HG03575 (cell line): ENCODE measurements at regions not wholly inside any gene's neighbourhood (a gene's known extent, or its start where the extent isn't known, plus 50 kb on each side); places are given as distances from the start of the nearest gene placed in this dataset.
"Not testable (repeated sequence)": the region's sequence is repeated elsewhere in the genome, so short reads cannot be mapped to it uniquely, and the experiment has no call there.

ENCODE experiments used
- ATAC-seq: cut with Tn5 transposase; IDR thresholded peaks from one replicate; pipeline ENCODE4 v1.9.1; 2021; ENCODE audit not compliant: unreplicated experiment, insufficient number of reproducible peaks, low FRiP score; ENCODE audit errors: extremely low read depth

DNA sequence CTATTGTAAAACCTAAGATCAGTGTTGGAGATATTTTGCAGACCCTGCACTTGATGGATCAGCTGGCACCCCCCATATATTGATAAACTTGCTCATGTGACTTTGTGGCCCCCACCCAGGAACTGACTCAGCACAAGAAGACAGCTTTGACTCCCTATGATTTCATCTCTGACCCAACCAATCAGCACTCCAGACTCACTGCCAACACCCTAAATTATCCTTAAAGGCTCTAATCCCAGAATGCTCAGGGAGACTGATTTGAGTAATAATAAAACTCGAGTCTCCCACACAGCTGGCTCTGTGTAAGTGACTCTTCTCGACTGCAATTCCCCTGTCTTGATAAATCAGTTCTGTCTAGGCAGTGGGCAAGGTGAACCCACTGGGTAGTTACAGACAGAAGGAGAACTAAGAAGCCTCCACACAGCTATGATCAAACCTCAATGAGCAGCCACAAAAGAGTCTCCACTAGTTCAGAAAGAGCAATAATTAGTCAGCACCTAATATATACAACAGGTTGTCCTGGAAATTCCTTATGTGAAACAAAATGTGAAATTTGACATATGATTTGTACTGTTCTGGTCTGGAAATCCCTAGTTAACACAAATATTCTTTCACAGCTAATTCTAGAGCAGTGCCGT is 52.2 kb downstream of the ACTL7B start:
- ATAC-seq, result no peak

GRCh38 chr9:108802967-108803366 is 52.8 kb downstream of the ACTL7B start:
- ATAC-seq, result no peak

DNA sequence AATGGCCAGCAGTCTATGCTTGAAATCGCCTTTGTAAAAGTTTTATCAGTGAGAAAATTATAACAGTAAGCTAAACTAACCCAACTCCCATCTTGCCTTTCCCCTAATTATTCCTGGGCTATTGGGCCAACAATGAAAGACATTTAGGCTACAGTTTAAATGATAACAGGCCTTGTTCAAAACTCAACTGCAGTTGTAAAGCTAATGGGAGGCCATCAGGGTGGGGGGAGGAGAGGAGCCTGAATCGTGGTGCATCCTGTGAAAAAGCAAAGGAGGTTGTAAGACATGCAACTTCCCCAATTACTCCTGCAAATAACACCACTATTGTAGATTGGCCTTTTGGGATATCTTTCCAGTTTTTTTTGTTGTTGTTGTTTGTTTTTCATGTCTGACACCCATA is 53.8 kb downstream of the ACTL7B start:
- no peak for ATAC-seq

- ATAC-seq, result no peak
Observed at GRCh38 chr9:108800632-108801099, 55.1 kb downstream of the ACTL7B start.

DNA sequence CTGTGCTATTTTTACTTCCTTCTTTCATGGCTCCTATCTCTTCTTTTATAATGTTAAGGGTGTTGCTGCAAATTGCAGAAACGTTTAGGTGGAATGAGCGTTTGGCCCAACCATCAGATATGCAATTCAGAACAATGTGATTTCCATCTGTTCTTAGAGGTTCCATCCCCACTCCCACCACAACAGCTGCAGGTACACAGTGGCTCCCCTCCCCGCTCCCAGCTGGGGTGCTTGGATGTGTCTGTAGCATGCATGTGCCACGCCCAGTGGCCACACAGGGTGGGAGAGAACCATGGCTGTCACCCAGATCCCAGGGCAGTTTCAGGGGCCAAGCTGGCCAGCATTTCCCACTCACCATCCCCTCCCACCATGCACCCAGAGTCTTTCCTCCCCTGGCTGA is 62.2 kb downstream of the ACTL7B start:
- ATAC-seq, result no peak

DNA sequence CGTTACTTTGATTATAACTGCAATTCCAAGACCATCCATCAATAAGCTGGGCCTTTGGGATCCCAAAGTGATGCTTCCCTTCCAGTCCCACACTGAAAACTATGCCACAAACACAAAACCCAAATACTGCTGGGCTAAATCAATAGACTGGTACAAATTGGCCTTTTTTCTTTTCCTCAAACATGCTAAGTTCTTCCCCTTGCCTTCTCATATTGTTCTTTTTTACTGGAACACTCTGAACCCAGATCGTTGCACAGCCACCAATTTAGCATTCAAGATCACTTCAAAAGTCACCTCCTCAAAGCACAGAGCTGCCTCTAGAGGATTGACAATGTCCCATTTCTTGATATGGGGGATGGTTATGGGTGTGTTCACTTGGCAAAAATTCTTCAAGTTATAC is 66.0 kb downstream of the ACTL7B start:
- no peak for ATAC-seq

DNA sequence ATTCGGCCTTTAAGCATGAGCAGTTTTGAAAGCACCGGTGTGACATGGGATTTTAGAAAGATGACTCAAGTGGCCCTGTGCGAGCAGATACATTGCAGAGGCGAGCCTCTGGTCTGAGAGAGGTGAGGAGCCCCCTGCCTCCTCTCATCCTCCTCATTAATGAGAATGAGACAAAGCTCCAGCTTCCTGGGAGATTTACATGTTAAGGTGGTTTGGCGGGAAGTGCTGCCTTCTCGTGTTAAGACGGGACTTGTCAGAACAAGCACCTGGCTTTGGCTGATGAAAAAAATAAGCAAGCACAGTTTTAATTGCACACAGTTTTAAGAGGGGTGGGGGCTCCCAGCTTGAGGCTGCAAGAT is 68.1 kb downstream of the ACTL7B start:
- ATAC-seq, result no peak

GRCh38 chr9:108786901-108787689 is 68.7 kb downstream of the ACTL7B start:
- no peak for ATAC-seq

DNA sequence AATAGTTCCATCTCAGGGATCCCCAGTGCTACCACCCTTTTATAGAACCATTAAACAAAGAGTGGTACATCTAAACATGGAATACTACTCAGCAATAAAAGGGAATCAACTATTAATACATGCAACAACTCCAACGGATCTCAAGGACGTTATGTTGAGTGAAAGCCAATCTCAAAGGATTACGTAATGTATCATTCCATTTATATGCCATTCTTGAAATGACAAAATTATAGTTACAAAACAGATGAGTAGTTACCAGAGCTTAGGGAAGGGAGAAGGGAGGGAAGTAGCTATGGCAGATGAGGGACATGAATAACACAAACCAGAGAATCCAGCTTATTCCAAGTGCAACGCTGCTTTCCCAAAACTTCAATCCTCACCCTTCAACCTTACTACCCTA is 69.5 kb downstream of the ACTL7B start:
- no peak for ATAC-seq

DNA sequence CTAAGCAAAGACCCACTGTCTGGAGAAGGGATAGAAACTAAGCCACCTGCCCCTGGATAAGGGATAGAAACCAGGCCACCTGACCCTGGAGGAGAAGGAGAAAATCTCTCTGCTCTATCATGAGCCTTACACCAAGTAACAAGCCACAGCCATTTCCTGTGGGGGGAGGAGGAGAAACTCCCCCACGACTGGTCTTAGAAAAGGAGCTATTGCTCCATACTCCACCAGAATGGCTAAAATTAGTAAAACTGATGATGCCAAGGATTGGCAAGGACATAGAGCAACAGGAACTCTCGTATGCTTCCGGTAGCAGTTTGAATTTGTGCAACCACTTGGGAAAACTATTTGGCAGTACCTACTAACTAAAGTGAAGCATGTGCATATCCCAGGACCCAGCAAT is 70.8 kb downstream of the ACTL7B start:
- no peak for ATAC-seq

DNA sequence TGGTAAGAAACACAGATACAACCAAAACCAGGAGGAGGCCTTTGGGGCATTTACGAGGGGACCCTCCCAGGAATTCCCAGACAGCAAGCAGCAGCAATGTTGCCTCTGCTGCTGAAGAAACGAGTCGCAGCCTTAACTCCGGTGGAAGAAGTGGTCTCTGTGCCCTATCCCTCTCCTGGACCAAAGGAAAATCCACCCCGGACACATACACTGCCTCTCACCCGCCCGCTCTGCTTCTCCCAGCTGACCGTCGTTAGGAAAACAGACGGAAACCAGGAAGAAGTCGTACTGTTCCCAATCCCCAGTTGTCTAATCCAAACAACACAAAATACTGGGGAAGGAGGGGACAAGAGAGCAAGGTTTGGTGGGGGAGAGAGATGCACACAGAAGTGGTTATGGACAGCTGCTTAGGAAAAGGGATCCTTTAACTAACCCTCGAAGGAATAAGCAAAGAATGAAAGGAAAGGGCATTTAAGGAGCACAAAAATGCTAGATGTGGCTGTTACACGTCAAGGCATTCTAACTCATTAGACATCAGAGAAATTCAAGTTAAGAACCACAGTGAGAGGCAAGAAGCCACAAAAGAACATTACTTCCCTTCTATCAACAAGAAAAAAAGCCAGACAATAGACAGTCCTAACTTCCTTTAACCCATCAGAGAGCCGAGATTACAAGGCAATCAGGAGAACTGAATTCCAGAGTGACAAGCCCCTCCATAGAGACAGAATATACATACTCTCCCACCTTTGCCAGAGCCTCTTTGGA is 71.9 kb downstream of the ACTL7B start:
- ATAC-seq, result no peak

GRCh38 chr9:108783326-108783725 is 72.5 kb downstream of the ACTL7B start:
- no peak for ATAC-seq

- no peak for ATAC-seq
Observed at GRCh38 chr9:108780942-108781734, 74.6 kb downstream of the ACTL7B start.

DNA sequence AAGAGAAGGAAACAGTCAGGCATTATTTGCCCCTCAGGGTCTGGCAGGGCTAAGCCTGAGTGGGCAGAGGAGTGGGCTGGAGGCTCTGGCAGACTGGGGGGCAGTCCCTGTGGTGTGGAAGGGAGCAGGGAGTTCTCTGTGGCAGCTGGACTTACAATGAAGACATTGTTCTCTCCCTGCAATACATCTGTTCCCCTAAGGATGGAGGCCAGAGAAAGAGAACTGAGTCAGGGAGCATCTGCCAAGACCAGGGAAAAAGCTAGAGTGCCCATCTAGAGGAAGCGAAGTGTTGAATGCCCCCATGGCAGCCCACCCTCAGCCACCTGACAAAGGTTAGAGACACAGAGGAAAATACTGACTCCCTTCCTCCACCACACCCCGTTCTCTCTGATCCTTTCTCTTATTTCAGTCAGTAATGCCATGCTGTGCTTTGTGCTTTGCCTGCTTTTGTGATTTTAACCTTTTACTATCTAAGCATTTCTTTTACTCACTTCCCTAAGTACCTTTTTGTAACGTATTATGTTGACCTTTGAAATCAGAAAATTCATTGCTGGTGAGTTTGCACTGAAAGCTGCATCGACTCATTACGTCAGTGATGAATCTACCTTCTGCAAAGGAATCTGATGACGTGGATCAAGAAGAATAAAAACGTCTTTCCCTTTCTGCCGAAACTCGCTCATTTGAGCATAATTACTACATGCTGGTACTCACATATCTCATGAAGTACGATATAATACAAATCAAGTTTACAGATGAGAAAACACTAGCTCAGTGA is 76.0 kb downstream of the ACTL7B start:
- ATAC-seq, result no peak

- ATAC-seq, result no peak
Observed at GRCh38 chr9:108776920-108777639, 78.7 kb downstream of the ACTL7B start.

DNA sequence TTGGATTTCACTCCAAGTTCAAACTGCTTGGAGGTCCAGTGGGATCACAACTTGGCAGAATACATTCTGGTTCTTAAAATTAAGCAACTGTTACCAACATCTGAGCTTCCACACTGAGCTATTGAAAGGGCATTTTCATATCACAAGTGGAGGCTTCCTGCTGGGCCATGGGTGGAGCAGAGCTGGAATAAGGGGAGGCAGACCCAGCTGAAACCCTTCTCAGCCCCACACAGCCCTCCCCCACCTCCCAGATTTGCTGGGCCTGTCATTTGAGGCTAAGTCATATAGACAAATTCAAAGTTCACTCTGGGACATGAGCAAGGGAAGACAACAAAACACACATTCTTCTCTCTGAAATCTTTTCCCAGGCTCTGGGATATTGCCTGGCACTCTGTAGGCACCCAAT is 79.9 kb downstream of the ACTL7B start:
- ATAC-seq, result no peak

DNA sequence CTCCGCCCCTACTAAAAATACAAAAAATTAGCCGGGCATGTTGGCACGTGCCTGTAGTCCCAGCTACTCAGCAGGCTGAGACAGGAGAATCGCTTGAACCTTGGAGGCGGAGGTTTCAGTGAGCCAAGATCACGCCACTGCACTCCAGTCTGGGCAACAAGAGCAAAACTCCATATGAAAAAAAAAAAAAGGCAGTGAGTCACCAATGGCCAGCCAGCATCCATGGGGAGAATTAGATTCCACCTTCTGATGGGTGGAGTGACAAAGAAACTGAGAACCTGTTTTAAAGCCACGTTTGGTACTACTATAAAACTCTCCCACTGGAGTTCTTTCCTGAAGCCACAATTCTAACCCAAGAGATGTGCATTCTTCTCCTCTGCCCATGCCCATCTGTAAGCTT is 81.7 kb downstream of the ACTL7B start:
- ATAC-seq, result not testable (repeated sequence)

- no peak for ATAC-seq
Observed at GRCh38 chr9:108772301-108772894, 83.4 kb downstream of the ACTL7B start.
